K562 (cell line): ENCODE measurements at regions not wholly inside any gene's neighbourhood (a gene's known extent, or its start where the extent isn't known, plus 50 kb on each side); places are given as distances from the start of the nearest gene placed in this dataset.

Experiments
- ATF3 ChIP-seq, 2 experiments: fragments of 450-650 bp in 1 of 2; sonication (generic) in 1 of 2; formaldehyde crosslinking in 1 of 2; IDR thresholded peaks in 1 of 2; conservative IDR thresholded peaks in 1 of 2; 2 replicates each; pipeline versions ENCODE4 v1.6.1 to v1.8.1; 2016 to 2023; ENCODE audit warnings: mild to moderate bottlenecking in 2 of 2, moderate library complexity in 2 of 2, inconsistent platforms in 1 of 2, missing genetic modification reagents in 1 of 2
- CAMTA2 ChIP-seq: fragments of 250-450 bp; sonication (Bioruptor Pico); conservative IDR thresholded peaks from 2 replicates; pipeline ENCODE4 v1.5.1; 2022
- CBFA2T3 ChIP-seq: fragments of 450-650 bp; IDR thresholded peaks from 2 replicates; pipeline ENCODE4 v1.6.1; 2017
- CEBPG ChIP-seq, 3 experiments: fragments of 200-800 bp in 1 of 3; sonication (Bioruptor generic) in 1 of 3; sonication (generic) in 1 of 3; formaldehyde crosslinking in 1 of 3; IDR thresholded peaks in 2 of 3; conservative IDR thresholded peaks in 1 of 3; 2 replicates each; pipeline versions ENCODE4 v1.6.1 to v1.8.0; 2016 to 2022; ENCODE audit warnings: missing compliant biosample characterization in 2 of 3, missing genetic modification characterization in 2 of 3, mild to moderate bottlenecking in 1 of 3, missing genetic modification reagents in 1 of 3
- CTCF ChIP-seq, 3 experiments: IDR thresholded peaks in 2 of 3; conservative IDR thresholded peaks in 1 of 3; 2 replicates each; pipeline ENCODE4 v1.5.1; 2011 to 2012; ENCODE audit warnings: low read length in 3 of 3, mild to moderate bottlenecking in 3 of 3, control low read depth in 2 of 3, improper control_type of control experiment in 1 of 3, inconsistent platforms in 1 of 3, low read depth in 1 of 3, mixed read lengths in 1 of 3, moderate library complexity in 1 of 3; ENCODE audit not compliant: insufficient read depth in 2 of 3
- DEAF1 ChIP-seq: fragments of 450-650 bp; formaldehyde crosslinking; IDR thresholded peaks from 2 replicates; pipeline ENCODE4 v1.4.0; 2020; ENCODE audit warnings: mild to moderate bottlenecking, moderate library complexity
- HNRNPK ChIP-seq: fragments of 200-400 bp; formaldehyde crosslinking; IDR thresholded peaks from one replicate; pipeline ENCODE4 v1.6.1; 2018; ENCODE audit warnings: mild to moderate bottlenecking, low read depth, low read length; ENCODE audit not compliant: poor library complexity, severe bottlenecking
- MIER1 ChIP-seq: fragments of 450-650 bp; IDR thresholded peaks from 2 replicates; pipeline ENCODE4 v1.6.1; 2016; ENCODE audit warnings: antibody characterized with exemption, mild to moderate bottlenecking, low read depth
- MTA3 ChIP-seq: fragments of 450-650 bp; formaldehyde crosslinking; IDR thresholded peaks from 2 replicates; pipeline ENCODE4 v1.6.1; 2017; ENCODE audit warnings: mild to moderate bottlenecking, borderline replicate concordance
- NBN ChIP-seq: fragments of 450-650 bp; IDR thresholded peaks from 2 replicates; pipeline ENCODE4 v1.6.1; 2016; ENCODE audit warnings: low read depth, mild to moderate bottlenecking
- PML ChIP-seq: IDR thresholded peaks from 2 replicates; pipeline ENCODE4 v1.6.1; 2012; ENCODE audit warnings: low read length, inconsistent platforms
- POLR2AphosphoS5 ChIP-seq: IDR thresholded peaks from 2 replicates; pipeline ENCODE4 v1.6.1; 2011; ENCODE audit warnings: mild to moderate bottlenecking, low read depth, low read length, moderate library complexity; ENCODE audit not compliant: control insufficient read depth, insufficient read depth
- SFPQ ChIP-seq: fragments of 200-400 bp; formaldehyde crosslinking; IDR thresholded peaks from 2 replicates; pipeline ENCODE4 v1.6.1; 2017; ENCODE audit warnings: mild to moderate bottlenecking, low read depth, low read length, moderate library complexity
- SMC3 ChIP-seq: conservative IDR thresholded peaks from 2 replicates; pipeline ENCODE4 v1.6.1; 2011; ENCODE audit warnings: low read depth, low read length, improper control_type of control experiment; ENCODE audit not compliant: insufficient read depth
- TSC22D4 ChIP-seq: fragments of 450-650 bp; IDR thresholded peaks from 2 replicates; pipeline ENCODE4 v1.6.1; 2016; ENCODE audit warnings: missing genetic modification characterization, missing biosample characterization, control low read depth
- ZBTB34 ChIP-seq: fragments of 250-450 bp; sonication (Bioruptor Pico); IDR thresholded peaks from 2 replicates; pipeline ENCODE4 v1.8.0; 2021; ENCODE audit warnings: mild to moderate bottlenecking, moderate library complexity
- ZFPM2 ChIP-seq: fragments of 250-450 bp; sonication (Bioruptor Pico); IDR thresholded peaks from 2 replicates; pipeline ENCODE4 v1.5.1; 2022; ENCODE audit warnings: mild to moderate bottlenecking
- ZNF324 ChIP-seq: fragments of 250-450 bp; sonication (Bioruptor Pico); IDR thresholded peaks from 2 replicates; pipeline ENCODE4 v1.4.0; 2020; ENCODE audit warnings: mild to moderate bottlenecking
- ZNF561 ChIP-seq: fragments of 450-650 bp; formaldehyde crosslinking; conservative IDR thresholded peaks from 2 replicates; pipeline ENCODE4 v1.4.0; 2020; ENCODE audit warnings: mild to moderate bottlenecking, moderate library complexity

GRCh38 chr11:119533921-119534736 is 111.2 kb upstream of the THY1 start (continued):
- TF ChIP-seq HNRNPK = no peak
- TF ChIP-seq ZFPM2 (CRISPR knock-in tag) = no peak
- TF ChIP-seq PML = no peak
- no peak for TF ChIP-seq CBFA2T3
- no peak for TF ChIP-seq SFPQ
- no peak for TF ChIP-seq CEBPG (CRISPR knock-in tag; IDR thresholded peaks at IDR 0.05)
- TF ChIP-seq CEBPG (tag; conservative IDR thresholded peaks at IDR 0.05 in 1 of 2, IDR thresholded peaks at IDR 0.05 in 1 of 2) = peak in 1 of 2 experiments; percentile 54; a peak in 2 of 4 replicates
- no peak for TF ChIP-seq ZNF324
- TF ChIP-seq NBN = no peak
- TF ChIP-seq ATF3 (IDR thresholded peaks at IDR 0.05) = no peak
- no peak for TF ChIP-seq ATF3 (CRISPR knock-in tag; conservative IDR thresholded peaks at IDR 0.05)
- peak; percentile 78 to 97 (median 94) for TF ChIP-seq CTCF (IDR thresholded peaks at IDR 0.05 in 2 of 3, conservative IDR thresholded peaks at IDR 0.05 in 1 of 3; ENCODE audit: insufficient read depth in 2 of 3, low read depth in 1 of 3, low read length in 3 of 3)
- no peak for TF ChIP-seq ZBTB34 (CRISPR knock-in tag)
- TF ChIP-seq POLR2AphosphoS5 = no peak
- no peak for TF ChIP-seq MIER1
- no peak for TF ChIP-seq CAMTA2 (CRISPR knock-in tag)
- TF ChIP-seq DEAF1 (CRISPR knock-in tag) = peak; percentile 56
- TF ChIP-seq TSC22D4 (tag) = no peak
- TF ChIP-seq MTA3 = no peak
- TF ChIP-seq ZNF561 (CRISPR knock-in tag) = no peak
- peak; percentile 56 for TF ChIP-seq SMC3
